ENCODE measurements at regions not wholly inside any gene's neighbourhood (a gene's known extent, or its start where the extent isn't known, plus 50 kb on each side); places are given as distances from the start of the nearest gene placed in this dataset.

GRCh38 chr9:130779153-130779855 lies 55.8 kb upstream of the ABL1 start:
- ATAC-seq (ENCODE audit: insufficient read depth, low FRiP score), result no peak
- TF ChIP-seq CTCF (IDR thresholded peaks at IDR 0.05; ENCODE audit: control extremely low read depth, extremely low read depth), result no peak
- no peak overlapping the region for H3K4me3 ChIP-seq
- no peaks in the 10 kb centered on the region for H3K27me3 ChIP-seq (ENCODE audit: control insufficient read depth in 3 of 3, insufficient read depth in 3 of 3, low read length in 2 of 3)
- H3K4me1 ChIP-seq (ENCODE audit: control insufficient read depth in 5 of 5, insufficient read depth in 5 of 5, low read length in 5 of 5), result peaks cover 0 to 39% (median 11%) of the 10 kb centered on the region in 5 donors
- no peak overlapping the region for H3K9ac ChIP-seq (ENCODE audit: insufficient read depth in 1 of 2, low read length in 2 of 2)
- 84 to 87% methylated on average over 9 of the region's 9 CpGs for WGBS, 2 donors
- DNase-seq, result peak in 2 of 3 donors; percentile 66 to 68
- no peaks in the 10 kb centered on the region for H3K9me3 ChIP-seq (ENCODE audit: control insufficient read depth in 4 of 4, insufficient read depth in 3 of 4, low read length in 3 of 4)
- no peak overlapping the region for H3K27ac ChIP-seq (ENCODE audit: low read depth in 1 of 2, low read length in 1 of 2)
- H3K36me3 ChIP-seq (ENCODE audit: control insufficient read depth in 4 of 4, insufficient read depth in 4 of 4, low read length in 4 of 4), result no peaks in the 10 kb centered on the region

DNA sequence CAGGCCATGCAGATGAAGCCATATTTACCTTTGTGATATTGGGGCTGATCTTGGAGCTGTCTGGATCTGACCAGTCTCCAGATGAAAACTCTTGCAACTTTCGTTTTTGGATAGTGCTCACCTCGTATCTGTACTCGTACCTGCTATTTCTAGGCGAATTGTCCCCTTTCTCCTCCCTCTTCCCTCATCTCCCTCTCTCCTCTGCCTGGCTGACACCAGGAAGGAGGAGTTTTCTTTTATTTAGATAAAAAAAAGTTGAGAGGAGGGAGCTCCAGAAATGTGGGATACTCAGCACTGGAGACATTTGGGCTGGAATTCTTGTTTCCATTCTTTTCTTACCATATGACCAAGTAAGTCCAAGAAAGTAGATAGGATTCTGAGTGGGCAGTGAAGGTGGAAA lies 54.6 kb upstream of the ABL1 start:
- peaks cover 0 to 39% (median 11%) of the 10 kb centered on the region in 5 donors for H3K4me1 ChIP-seq (ENCODE audit: control insufficient read depth in 5 of 5, insufficient read depth in 5 of 5, low read length in 5 of 5)

GRCh38 chr9:130780865-130781504 lies 54.1 kb upstream of the ABL1 start:
- no peak overlapping the region for H3K4me3 ChIP-seq
- peak; percentile 85 for ATAC-seq (ENCODE audit: insufficient read depth, low FRiP score)

More for the DNA sequence above, 54.6 kb upstream of the ABL1 start:
- no peak for ATAC-seq (ENCODE audit: insufficient read depth, low FRiP score)
- peak in 1 of 3 donors; percentile 40 for DNase-seq
- Histone ChIP-seq H3K9ac (ENCODE audit: insufficient read depth in 1 of 2, low read length in 2 of 2) (peak overlapping the region in 1 of 2 donors; percentile 15), H3K27ac (ENCODE audit: low read depth in 1 of 2, low read length in 1 of 2) (peak overlapping the region; percentile 65 to 80), H3K36me3 (ENCODE audit: control insufficient read depth in 4 of 4, insufficient read depth in 4 of 4, low read length in 4 of 4) (no peaks in the 10 kb centered on the region), H3K9me3 (ENCODE audit: control insufficient read depth in 4 of 4, insufficient read depth in 3 of 4, low read length in 3 of 4) (no peaks in the 10 kb centered on the region), H3K27me3 (ENCODE audit: control insufficient read depth in 3 of 3, insufficient read depth in 3 of 3, low read length in 2 of 3) (no peaks in the 10 kb centered on the region), H3K4me3 (no peak overlapping the region)
- TF ChIP-seq CTCF (IDR thresholded peaks at IDR 0.05; ENCODE audit: control extremely low read depth, extremely low read depth), result no peak
- 67 to 87% methylated on average over 4 of the region's 4 CpGs for WGBS, 2 donors

More at GRCh38 chr9:130780865-130781504, 54.1 kb upstream of the ABL1 start:
- TF ChIP-seq CTCF (IDR thresholded peaks at IDR 0.05; ENCODE audit: control extremely low read depth, extremely low read depth), result no peak
- peak overlapping the region in 1 of 2 donors; percentile 15 for H3K9ac ChIP-seq (ENCODE audit: insufficient read depth in 1 of 2, low read length in 2 of 2)
- 52 to 75% methylated on average over 9 of the region's 9 CpGs for WGBS, 2 donors
- peak overlapping the region; percentile 80 for H3K27ac ChIP-seq (ENCODE audit: low read depth in 1 of 2, low read length in 1 of 2)
- DNase-seq, result peak; percentile 66 to 91 (median 83)
- H3K36me3 ChIP-seq (ENCODE audit: control insufficient read depth in 4 of 4, insufficient read depth in 4 of 4, low read length in 4 of 4), result no peaks in the 10 kb centered on the region
- peaks cover 0 to 41% (median 11%) of the 10 kb centered on the region in 5 donors for H3K4me1 ChIP-seq (ENCODE audit: control insufficient read depth in 5 of 5, insufficient read depth in 5 of 5, low read length in 5 of 5)
- H3K9me3 ChIP-seq (ENCODE audit: control insufficient read depth in 4 of 4, insufficient read depth in 3 of 4, low read length in 3 of 4), result no peaks in the 10 kb centered on the region
- no peaks in the 10 kb centered on the region for H3K27me3 ChIP-seq (ENCODE audit: control insufficient read depth in 3 of 3, insufficient read depth in 3 of 3, low read length in 2 of 3)

Measured in lung (tissue), 11 donors.